Calu3 (cell line): ENCODE measurements at regions not wholly inside any gene's neighbourhood (a gene's known extent, or its start where the extent isn't known, plus 50 kb on each side); places are given as distances from the start of the nearest gene placed in this dataset.

Experiments used
- BruUV-seq: library from RNA; stranded (reverse); fragments of 400-500 nt; replicated peaks from 2 replicates; lab custom pipeline; 2021; lab: Mats Ljungman, UMichigan
- CTCF ChIA-PET: fragments of 300-600 bp; sonication (Branson Sonifier 250); formaldehyde crosslinking; loops from one replicate; lab custom pipeline; 2022; ENCODE audit warnings: antibody characterized with exemption; lab: Charles Lee
- DNase-seq: peaks from one replicate; pipeline ENCODE4 v3.0.0; 2022
- H3K27ac Mint-ChIP-seq: one replicate; pipeline ENCODE4 v1.8.0; 2022; ENCODE audit warnings: mixed read lengths; ENCODE audit not compliant: unreplicated experiment
- H3K27me3 Mint-ChIP-seq: one replicate; pipeline ENCODE4 v1.8.0; 2022; ENCODE audit warnings: mixed read lengths; ENCODE audit not compliant: unreplicated experiment
- H3K36me3 Mint-ChIP-seq: one replicate; pipeline ENCODE4 v1.8.0; 2022; ENCODE audit warnings: mild to moderate bottlenecking, moderate library complexity, mixed read lengths; ENCODE audit not compliant: insufficient read depth, unreplicated experiment
- H3K4me1 Mint-ChIP-seq: one replicate; pipeline ENCODE4 v1.8.0; 2022; ENCODE audit warnings: mild to moderate bottlenecking, low read depth, mixed read lengths; ENCODE audit not compliant: unreplicated experiment
- H3K4me3 Mint-ChIP-seq: one replicate; pipeline ENCODE4 v1.8.0; 2022; ENCODE audit warnings: mild to moderate bottlenecking, low read depth, moderate library complexity, mixed read lengths; ENCODE audit not compliant: unreplicated experiment
- H3K9me3 Mint-ChIP-seq: one replicate; pipeline ENCODE4 v1.8.0; 2022; ENCODE audit warnings: low read depth, mixed read lengths; ENCODE audit not compliant: unreplicated experiment
- intact Hi-C: fragments of 100-400 bp; cut with micrococcal nuclease; formaldehyde crosslinking; loops from one replicate; pipeline ENCODE4 v1.10.0; 2022; ENCODE audit not compliant: unreplicated experiment
- TF ChIP-seq, protein P1 (sequence below): fragments of 200-600 bp; IDR thresholded peaks from one replicate; pipeline ENCODE4 v1.8.0; 2022; ENCODE audit warnings: antibody characterized with exemption; ENCODE audit not compliant: unreplicated experiment

GRCh38 chr22:34239421-34239820 is 319.1 kb upstream of the LARGE1 start:
- Mint-ChIP-seq H3K9me3 (peaks cover 23% of the 10 kb centered on the region), H3K36me3 (no peaks in the 10 kb centered on the region), H3K27me3 (no peaks in the 10 kb centered on the region), H3K4me1 (no peaks in the 10 kb centered on the region), H3K4me3 (no peak overlapping the region), H3K27ac (no peak overlapping the region)
- DNase-seq = no peak
- CTCF ChIA-PET = no interaction called here
- intact Hi-C loops = no loop called here
- TF ChIP-seq, protein P1, sequence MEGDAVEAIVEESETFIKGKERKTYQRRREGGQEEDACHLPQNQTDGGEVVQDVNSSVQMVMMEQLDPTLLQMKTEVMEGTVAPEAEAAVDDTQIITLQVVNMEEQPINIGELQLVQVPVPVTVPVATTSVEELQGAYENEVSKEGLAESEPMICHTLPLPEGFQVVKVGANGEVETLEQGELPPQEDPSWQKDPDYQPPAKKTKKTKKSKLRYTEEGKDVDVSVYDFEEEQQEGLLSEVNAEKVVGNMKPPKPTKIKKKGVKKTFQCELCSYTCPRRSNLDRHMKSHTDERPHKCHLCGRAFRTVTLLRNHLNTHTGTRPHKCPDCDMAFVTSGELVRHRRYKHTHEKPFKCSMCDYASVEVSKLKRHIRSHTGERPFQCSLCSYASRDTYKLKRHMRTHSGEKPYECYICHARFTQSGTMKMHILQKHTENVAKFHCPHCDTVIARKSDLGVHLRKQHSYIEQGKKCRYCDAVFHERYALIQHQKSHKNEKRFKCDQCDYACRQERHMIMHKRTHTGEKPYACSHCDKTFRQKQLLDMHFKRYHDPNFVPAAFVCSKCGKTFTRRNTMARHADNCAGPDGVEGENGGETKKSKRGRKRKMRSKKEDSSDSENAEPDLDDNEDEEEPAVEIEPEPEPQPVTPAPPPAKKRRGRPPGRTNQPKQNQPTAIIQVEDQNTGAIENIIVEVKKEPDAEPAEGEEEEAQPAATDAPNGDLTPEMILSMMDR = no peak
- BruUV-seq = no TSS peak

DNA sequence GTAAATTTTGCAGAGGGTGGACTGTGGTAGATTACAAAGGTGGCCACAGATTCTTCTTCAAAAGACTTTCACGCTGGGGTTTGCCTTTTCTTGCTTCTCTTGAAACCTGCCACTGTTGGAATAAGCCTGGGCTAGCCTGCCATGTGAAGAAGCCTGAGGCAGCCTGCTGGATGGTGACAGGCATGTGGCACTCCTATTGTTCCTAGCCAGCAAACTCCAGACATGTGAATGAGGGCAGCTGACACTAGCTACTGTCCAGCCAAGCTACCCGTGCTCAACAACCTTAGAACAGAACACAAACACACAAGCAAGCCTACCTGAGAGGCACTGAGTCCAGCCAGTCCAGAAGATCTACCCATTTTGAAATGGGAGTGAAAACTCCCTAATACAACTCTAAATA is 322.7 kb upstream of the LARGE1 start:
- H3K27me3 Mint-ChIP-seq = no peaks in the 10 kb centered on the region
- H3K4me3 Mint-ChIP-seq = no peak overlapping the region
- CTCF ChIA-PET = no interaction called here
- H3K27ac Mint-ChIP-seq = no peak overlapping the region
- peaks cover 12% of the 10 kb centered on the region for H3K9me3 Mint-ChIP-seq
- no peaks in the 10 kb centered on the region for H3K36me3 Mint-ChIP-seq
- BruUV-seq = no TSS peak
- H3K4me1 Mint-ChIP-seq = no peaks in the 10 kb centered on the region
- TF ChIP-seq, protein P1 = no peak
- DNase-seq = no peak
- intact Hi-C loops = no loop called here

GRCh38 chr22:34255042-34255441 is 334.8 kb upstream of the LARGE1 start:
- Mint-ChIP-seq H3K27ac (no peak overlapping the region), H3K4me1 (no peaks in the 10 kb centered on the region), H3K9me3 (peaks cover 30% of the 10 kb centered on the region), H3K4me3 (no peak overlapping the region), H3K27me3 (no peaks in the 10 kb centered on the region), H3K36me3 (no peaks in the 10 kb centered on the region)
- intact Hi-C loops = no loop called here
- no peak for DNase-seq
- TF ChIP-seq, protein P1 = no peak
- CTCF ChIA-PET = no interaction called here
- BruUV-seq = no TSS peak

DNA sequence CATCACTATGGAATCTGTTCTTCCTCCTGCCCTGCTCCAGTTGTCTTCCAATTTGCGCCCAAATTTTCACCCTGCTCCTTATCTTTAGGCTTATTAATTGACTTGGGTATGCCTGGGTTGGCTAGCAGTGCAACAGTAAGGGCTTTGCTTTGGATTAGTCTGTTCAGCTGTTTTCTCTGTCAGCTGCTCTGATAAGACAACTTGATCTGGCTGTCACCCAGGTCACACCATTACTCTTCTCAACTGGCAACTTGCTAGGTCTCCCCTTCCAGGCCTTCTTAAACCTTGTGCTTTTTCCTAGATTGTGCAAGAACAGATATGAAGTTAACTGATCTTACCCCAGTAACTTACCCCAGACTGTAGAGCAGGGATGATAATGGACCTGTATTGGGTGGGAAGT is 357.8 kb upstream of the LARGE1 start:
- TF ChIP-seq, protein P1 = no peak
- no peak overlapping the region for H3K27ac Mint-ChIP-seq

More for the DNA sequence above, 357.8 kb upstream of the LARGE1 start:
- DNase-seq = no peak
- BruUV-seq = no TSS peak
- H3K4me1 Mint-ChIP-seq = no peaks in the 10 kb centered on the region
- no peaks in the 10 kb centered on the region for H3K27me3 Mint-ChIP-seq
- no peaks in the 10 kb centered on the region for H3K36me3 Mint-ChIP-seq
- CTCF ChIA-PET = no interaction called here
- H3K9me3 Mint-ChIP-seq = peaks cover 11% of the 10 kb centered on the region
- no peak overlapping the region for H3K4me3 Mint-ChIP-seq
- intact Hi-C loops = no loop called here
